Caco-2 (cell line): ENCODE measurements at regions not wholly inside any gene's neighbourhood (a gene's known extent, or its start where the extent isn't known, plus 50 kb on each side); places are given as distances from the start of the nearest gene placed in this dataset.

Source experiments
- BruUV-seq: library from RNA; stranded (reverse); fragments of 400-500 nt; replicated peaks from 2 replicates; lab custom pipeline; 2021; lab: Mats Ljungman, UMichigan
- CTCF ChIA-PET: fragments of 300-600 bp; sonication (Branson Sonifier 250); formaldehyde crosslinking; loops from one replicate; lab custom pipeline; 2022; ENCODE audit warnings: antibody characterized with exemption; lab: Charles Lee
- POLR2A ChIA-PET: fragments of 300-600 bp; sonication (Branson Sonifier 250); formaldehyde crosslinking; loops from one replicate; lab custom pipeline; 2022; ENCODE audit warnings: antibody characterized with exemption; lab: Charles Lee
- DNase-seq, 2 experiments: peaks; one replicate each; pipeline versions ENCODE4 v3.0.0 to v3.0.0-alpha.2; 2020 to 2022
- H3K27me3 ChIP-seq: replicated peaks from 2 replicates; pipeline ENCODE4 v1.6.0; 2011; ENCODE audit warnings: low read length; ENCODE audit not compliant: control insufficient read depth, insufficient read depth
- H3K36me3 ChIP-seq: 2 replicates; pipeline ENCODE4 v1.5.1; 2011; ENCODE audit warnings: low read length; ENCODE audit not compliant: control insufficient read depth, insufficient read depth
- H3K4me1 ChIP-seq: fragments of 250-450 bp; sonication (Bioruptor Pico); 2 replicates; pipeline ENCODE4 v1.5.1; 2020; ENCODE audit warnings: mild to moderate bottlenecking
- H3K4me3 ChIP-seq: 2 replicates; pipeline ENCODE4 v1.5.1; 2011; ENCODE audit warnings: low read depth, mild to moderate bottlenecking, control low read depth, low read length
- H3K9me3 ChIP-seq: fragments of 250-450 bp; sonication (Bioruptor Pico); 2 replicates; pipeline ENCODE4 v1.5.1; 2020; ENCODE audit warnings: mild to moderate bottlenecking, moderate library complexity
- H3K27ac Mint-ChIP-seq: one replicate; pipeline ENCODE4 v1.8.0; 2022; ENCODE audit warnings: mixed read lengths; ENCODE audit not compliant: unreplicated experiment
- H3K27me3 Mint-ChIP-seq: one replicate; pipeline ENCODE4 v1.8.0; 2022; ENCODE audit warnings: mixed read lengths; ENCODE audit not compliant: insufficient read depth, unreplicated experiment
- H3K36me3 Mint-ChIP-seq: one replicate; pipeline ENCODE4 v1.8.0; 2022; ENCODE audit warnings: mild to moderate bottlenecking, mixed read lengths; ENCODE audit not compliant: insufficient read depth, unreplicated experiment
- H3K4me1 Mint-ChIP-seq: one replicate; pipeline ENCODE4 v1.8.0; 2022; ENCODE audit warnings: low read depth, mixed read lengths; ENCODE audit not compliant: unreplicated experiment
- H3K4me3 Mint-ChIP-seq: one replicate; pipeline ENCODE4 v1.8.0; 2022; ENCODE audit warnings: mild to moderate bottlenecking, moderate library complexity, mixed read lengths; ENCODE audit not compliant: unreplicated experiment
- H3K9me3 Mint-ChIP-seq: one replicate; pipeline ENCODE4 v1.8.0; 2022; ENCODE audit warnings: mixed read lengths; ENCODE audit not compliant: unreplicated experiment
- CTCF ChIP-seq, 2 experiments: fragments of 200-600 bp in 1 of 2; IDR thresholded peaks; 1 replicate in 1 of 2; 2 replicates in 1 of 2; pipeline versions ENCODE4 v1.5.1 to v1.8.0; 2011 to 2022; ENCODE audit warnings: antibody characterized with exemption in 1 of 2, control low read depth in 1 of 2, inconsistent platforms in 1 of 2, low read depth in 1 of 2, low read length in 1 of 2, mild to moderate bottlenecking in 1 of 2, moderate library complexity in 1 of 2; ENCODE audit not compliant: insufficient read depth in 1 of 2, severe bottlenecking in 1 of 2, unreplicated experiment in 1 of 2
- intact Hi-C: fragments of 100-400 bp; cut with micrococcal nuclease; formaldehyde crosslinking; loops from one replicate; pipeline ENCODE4 v1.10.0; 2022; ENCODE audit not compliant: unreplicated experiment

- Mint-ChIP-seq H3K4me1 (no peaks in the 10 kb centered on the region), H3K27ac (no peak overlapping the region), H3K9me3 (no peaks in the 10 kb centered on the region), H3K4me3 (no peak overlapping the region), H3K36me3 (peaks cover 6% of the 10 kb centered on the region), H3K27me3 (peaks cover 12% of the 10 kb centered on the region)
- no TSS peak for BruUV-seq
- intact Hi-C loops = no loop called here
- no peaks in the 10 kb centered on the region for H3K27me3 ChIP-seq
- POLR2A ChIA-PET = no interaction called here
- no peak for DNase-seq
- no peak for TF ChIP-seq CTCF (IDR thresholded peaks at IDR 0.05; ENCODE audit: insufficient read depth in 1 of 2, low read depth in 1 of 2, low read length in 1 of 2, severe bottlenecking in 1 of 2, unreplicated experiment in 1 of 2)
- no peaks in the 10 kb centered on the region for H3K36me3 ChIP-seq
- no peak overlapping the region for H3K4me3 ChIP-seq
- CTCF ChIA-PET = no interaction called here
- no peaks in the 10 kb centered on the region for H3K9me3 ChIP-seq
- no peaks in the 10 kb centered on the region for H3K4me1 ChIP-seq
Measured at GRCh38 chr1:114334297-114334696, 176.7 kb downstream of the TRIM33 start.

- Histone ChIP-seq H3K36me3 (no peaks in the 10 kb centered on the region), H3K9me3 (no peaks in the 10 kb centered on the region), H3K4me1 (no peaks in the 10 kb centered on the region), H3K4me3 (no peak overlapping the region), H3K27me3 (no peaks in the 10 kb centered on the region)
- no TSS peak for BruUV-seq
- Mint-ChIP-seq H3K9me3 (no peaks in the 10 kb centered on the region), H3K27me3 (peaks cover 12% of the 10 kb centered on the region), H3K27ac (no peak overlapping the region), H3K4me3 (no peak overlapping the region), H3K4me1 (no peaks in the 10 kb centered on the region), H3K36me3 (peaks cover 6% of the 10 kb centered on the region)
- DNase-seq = no peak
- CTCF ChIA-PET = no interaction called here
- TF ChIP-seq CTCF (IDR thresholded peaks at IDR 0.05; ENCODE audit: insufficient read depth in 1 of 2, low read depth in 1 of 2, low read length in 1 of 2, severe bottlenecking in 1 of 2, unreplicated experiment in 1 of 2) = no peak
- intact Hi-C loops = no loop called here
- POLR2A ChIA-PET = no interaction called here
Measured at GRCh38 chr1:114333690-114334089, 177.3 kb downstream of the TRIM33 start.

- POLR2A ChIA-PET = no interaction called here
- no peaks in the 10 kb centered on the region for H3K4me1 Mint-ChIP-seq
- H3K9me3 ChIP-seq = no peaks in the 10 kb centered on the region
- H3K36me3 ChIP-seq = no peaks in the 10 kb centered on the region
- no peak overlapping the region for H3K4me3 Mint-ChIP-seq
- no peaks in the 10 kb centered on the region for H3K9me3 Mint-ChIP-seq
- peaks cover 1% of the 10 kb centered on the region for H3K36me3 Mint-ChIP-seq
- no peak for TF ChIP-seq CTCF (IDR thresholded peaks at IDR 0.05; ENCODE audit: insufficient read depth in 1 of 2, low read depth in 1 of 2, low read length in 1 of 2, severe bottlenecking in 1 of 2, unreplicated experiment in 1 of 2)
- DNase-seq = no peak
- H3K27me3 Mint-ChIP-seq = peaks cover 12% of the 10 kb centered on the region
- no peaks in the 10 kb centered on the region for H3K27me3 ChIP-seq
- intact Hi-C loops = no loop called here
- BruUV-seq = no TSS peak
- H3K4me3 ChIP-seq = no peak overlapping the region
- no peaks in the 10 kb centered on the region for H3K4me1 ChIP-seq
- CTCF ChIA-PET = no interaction called here
- H3K27ac Mint-ChIP-seq = no peak overlapping the region
Measured at GRCh38 chr1:114331936-114332335, 178.3 kb upstream of the SYT6 start.
